Activated CD4-positive, alpha-beta T cell treated with anti-CD3 and anti-CD28 coated beads for 24 hours (primary cell): ENCODE measurements at regions not wholly inside any gene's neighbourhood (a gene's known extent, or its start where the extent isn't known, plus 50 kb on each side); places are given as distances from the start of the nearest gene placed in this dataset.
"Not testable (repeated sequence)": the region's sequence is repeated elsewhere in the genome, so short reads cannot be mapped to it uniquely, and the experiment has no call there.

Source experiments
- DNase-seq, 2 donors: peaks; one replicate each; pipeline ENCODE4 v3.0.0-alpha.2; 2020; ENCODE audit warnings: low read depth in 2 of 2

- DNase-seq, result no peak
These were observed 2030.7 kb upstream of the PCDH20 start for GRCh38 chr13:63446329-63446728.

GRCh38 chr13:63444225-63444624, 2028.6 kb upstream of the PCDH20 start:
- not testable (repeated sequence) for DNase-seq

DNA sequence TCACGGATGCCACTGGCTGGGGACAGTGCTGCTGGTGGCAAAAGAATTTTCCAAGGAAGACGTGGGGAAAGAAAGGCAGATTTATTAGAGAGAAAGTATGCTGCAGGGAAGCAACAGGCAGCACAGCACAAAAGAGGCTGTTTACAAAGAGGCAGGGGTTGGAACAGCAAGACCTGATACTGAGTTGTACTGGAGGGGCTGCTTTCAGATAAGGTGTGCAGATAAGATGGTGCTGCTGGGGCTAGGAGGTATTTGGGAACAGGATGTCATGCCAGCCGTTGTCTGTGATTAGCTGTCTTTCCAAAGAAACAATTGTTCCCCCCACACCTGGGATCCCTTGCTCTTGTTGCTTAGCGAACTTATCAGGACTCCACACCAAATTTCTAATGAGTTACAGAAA, 2023.3 kb upstream of the PCDH20 start:
- no peak for DNase-seq

- DNase-seq, result no peak
These were observed 2020.6 kb upstream of the PCDH20 start for GRCh38 chr13:63436325-63436668.

DNA sequence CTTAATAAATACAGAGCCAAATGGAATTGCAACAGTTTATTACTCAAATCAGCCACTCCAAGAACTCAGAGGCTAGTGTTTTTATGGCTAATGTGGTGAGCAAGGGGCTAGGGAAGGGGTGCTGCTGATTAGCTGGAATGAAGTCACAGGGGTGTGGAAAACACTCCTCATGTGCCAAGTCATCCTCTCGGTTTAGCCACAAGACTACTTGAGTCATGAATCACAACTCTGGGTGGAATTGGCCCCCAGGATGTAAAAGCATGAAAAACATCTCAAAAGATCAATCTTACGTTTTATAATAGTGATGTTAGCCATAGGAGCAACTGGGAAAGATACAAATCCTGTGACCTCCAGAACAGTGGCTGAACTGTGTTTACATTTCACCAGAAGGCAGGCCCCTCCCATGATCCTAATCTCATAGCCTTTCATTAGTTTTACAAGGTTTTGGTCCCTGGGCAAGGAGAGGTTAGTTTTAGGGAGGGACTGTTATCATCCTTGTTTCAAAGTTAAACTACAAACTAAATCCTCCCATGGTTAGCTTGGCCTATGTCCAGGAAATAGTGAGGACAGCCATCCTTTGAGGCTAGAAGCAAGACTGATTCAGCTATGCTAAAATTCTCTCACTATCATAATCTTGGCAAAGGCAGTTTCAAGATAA, 2020.1 kb upstream of the PCDH20 start:
- no peak for DNase-seq

DNA sequence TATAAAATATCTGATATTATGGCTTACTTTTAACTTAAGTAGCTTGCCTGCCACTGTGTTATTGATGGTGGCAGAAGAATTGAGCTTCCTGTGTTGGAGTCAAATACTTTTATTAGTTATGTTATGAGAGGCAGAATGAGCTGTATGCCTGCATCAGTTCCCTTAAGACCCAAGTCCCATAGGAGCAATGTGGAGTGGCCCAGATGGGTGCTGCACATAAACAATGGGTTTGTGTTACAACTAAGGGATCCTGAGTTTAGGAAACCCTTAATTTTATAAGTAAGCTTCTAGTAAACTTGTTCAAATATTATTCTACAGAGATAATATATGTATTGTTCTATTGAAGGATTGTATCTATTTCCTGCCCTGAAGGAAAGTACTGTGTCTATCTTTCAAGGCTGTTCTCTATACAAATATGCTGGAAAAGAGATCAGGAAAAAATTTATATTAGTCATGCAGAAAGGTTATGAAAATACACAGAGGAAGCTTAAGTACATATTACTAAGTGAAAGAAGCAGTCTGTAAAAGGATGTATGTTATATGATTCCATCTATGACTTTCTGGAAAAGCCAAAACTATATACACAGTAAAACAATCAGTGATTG, 2018.0 kb upstream of the PCDH20 start:
- no peak for DNase-seq

- no peak for DNase-seq
These were observed 2011.5 kb upstream of the PCDH20 start for GRCh38 chr13:63427170-63427569.

DNA sequence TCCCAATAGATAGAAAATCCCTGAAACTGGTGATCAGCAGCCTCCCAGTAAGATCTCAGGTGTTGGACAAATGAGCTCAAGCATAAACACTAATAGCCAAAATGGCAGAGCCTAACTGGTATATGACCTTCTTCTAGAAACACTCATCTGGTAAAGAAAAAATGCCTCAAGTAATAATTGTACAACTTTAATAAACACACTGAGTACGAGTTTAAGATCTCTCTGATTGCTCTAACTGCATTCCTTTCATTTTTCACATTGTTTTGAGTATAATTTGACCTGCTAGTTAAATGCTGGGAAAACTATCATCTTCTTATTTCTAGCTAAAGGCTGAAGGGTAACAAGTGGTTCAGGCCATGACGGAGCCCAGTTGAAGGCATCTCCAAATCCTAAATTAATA, 2009.5 kb upstream of the PCDH20 start:
- no peak for DNase-seq

DNA sequence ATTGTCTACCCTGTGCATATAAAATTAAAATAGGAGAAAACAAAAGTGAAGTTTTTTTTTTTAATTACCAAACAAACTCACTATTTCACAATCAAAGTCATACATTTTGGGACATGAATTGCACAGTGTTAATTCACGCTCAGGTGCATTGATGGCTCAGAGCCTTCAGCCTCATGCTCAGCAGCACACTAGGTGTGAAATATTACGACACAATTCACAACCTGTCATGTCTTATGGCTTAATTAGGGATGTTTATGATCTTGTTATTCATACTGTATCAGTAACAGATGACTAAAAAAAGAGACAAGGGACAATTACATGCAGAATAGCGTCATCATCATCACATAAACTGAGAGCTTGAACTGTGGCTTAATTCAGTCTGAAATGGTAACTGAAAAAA, 2005.5 kb upstream of the PCDH20 start:
- DNase-seq, result no peak

- no peak for DNase-seq
These were observed 2005.0 kb upstream of the PCDH20 start for GRCh38 chr13:63420685-63421084.

- DNase-seq, result no peak
These were observed 1998.6 kb upstream of the PCDH20 start for GRCh38 chr13:63414247-63414646.

- no peak for DNase-seq
These were observed 1994.2 kb upstream of the PCDH20 start for GRCh38 chr13:63409791-63410351.

GRCh38 chr13:63408331-63409189, 1992.9 kb upstream of the PCDH20 start:
- DNase-seq, result no peak

- DNase-seq, result no peak
These were observed 1988.1 kb upstream of the PCDH20 start for GRCh38 chr13:63403733-63404132.

DNA sequence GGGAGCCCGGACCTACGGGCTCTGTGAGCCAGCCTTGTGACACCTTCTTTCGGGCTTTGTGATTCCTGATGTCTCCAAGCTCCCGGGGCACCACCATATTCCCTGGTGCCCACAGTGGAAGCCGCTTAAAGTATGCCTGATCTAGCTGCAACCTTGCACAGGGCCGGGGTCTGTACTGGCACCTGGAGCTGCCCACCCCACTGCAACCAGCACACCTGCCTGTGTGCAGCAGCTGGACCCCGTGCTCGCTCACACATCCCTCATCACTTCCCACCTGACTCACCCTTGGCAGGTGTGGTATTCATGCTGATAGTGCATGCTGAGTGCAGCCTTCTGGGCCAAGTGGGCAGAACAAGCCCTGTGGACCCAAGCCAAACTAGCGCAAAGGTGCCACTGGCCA, 1981.1 kb upstream of the PCDH20 start:
- DNase-seq, result no peak

DNA sequence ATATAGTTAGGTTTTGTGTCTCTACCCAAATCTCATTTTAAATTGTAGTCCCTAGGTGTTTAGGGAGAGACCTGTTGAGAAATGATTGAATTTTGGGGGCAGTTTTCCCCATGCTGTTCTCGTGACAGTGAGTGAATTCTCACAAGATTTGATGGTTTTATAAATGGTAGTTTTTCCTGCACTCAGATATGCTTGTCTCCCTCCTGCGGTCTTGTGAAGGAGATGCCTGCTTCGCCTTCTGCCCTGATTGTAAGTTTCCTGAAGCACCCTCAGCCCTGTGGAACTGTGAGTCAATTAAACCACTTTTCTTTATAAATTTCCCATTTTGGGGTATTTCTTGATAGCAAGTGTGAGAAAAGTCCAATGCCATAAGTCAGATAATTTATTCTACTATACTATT, 1977.5 kb upstream of the PCDH20 start:
- no peak for DNase-seq

DNA sequence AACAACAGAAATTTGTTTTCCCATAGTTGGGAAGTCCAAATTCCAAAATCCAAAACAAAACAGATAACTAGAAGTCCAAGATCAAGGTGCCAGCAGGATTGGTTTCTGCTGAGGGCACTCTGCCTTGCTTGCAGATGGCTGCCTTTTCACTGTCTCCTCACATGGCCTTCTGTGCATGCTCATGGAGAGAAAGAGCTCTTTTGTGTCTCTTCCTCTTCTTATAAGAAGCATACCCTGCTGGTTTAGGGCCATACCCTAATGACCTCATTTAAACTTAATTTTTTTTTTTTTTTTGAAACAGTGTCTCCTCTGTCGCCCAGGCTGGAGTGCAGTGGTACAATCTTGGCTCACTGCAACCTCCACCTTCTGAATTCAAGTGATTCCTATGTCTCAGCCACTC, 1974.1 kb upstream of the PCDH20 start:
- no peak for DNase-seq

DNA sequence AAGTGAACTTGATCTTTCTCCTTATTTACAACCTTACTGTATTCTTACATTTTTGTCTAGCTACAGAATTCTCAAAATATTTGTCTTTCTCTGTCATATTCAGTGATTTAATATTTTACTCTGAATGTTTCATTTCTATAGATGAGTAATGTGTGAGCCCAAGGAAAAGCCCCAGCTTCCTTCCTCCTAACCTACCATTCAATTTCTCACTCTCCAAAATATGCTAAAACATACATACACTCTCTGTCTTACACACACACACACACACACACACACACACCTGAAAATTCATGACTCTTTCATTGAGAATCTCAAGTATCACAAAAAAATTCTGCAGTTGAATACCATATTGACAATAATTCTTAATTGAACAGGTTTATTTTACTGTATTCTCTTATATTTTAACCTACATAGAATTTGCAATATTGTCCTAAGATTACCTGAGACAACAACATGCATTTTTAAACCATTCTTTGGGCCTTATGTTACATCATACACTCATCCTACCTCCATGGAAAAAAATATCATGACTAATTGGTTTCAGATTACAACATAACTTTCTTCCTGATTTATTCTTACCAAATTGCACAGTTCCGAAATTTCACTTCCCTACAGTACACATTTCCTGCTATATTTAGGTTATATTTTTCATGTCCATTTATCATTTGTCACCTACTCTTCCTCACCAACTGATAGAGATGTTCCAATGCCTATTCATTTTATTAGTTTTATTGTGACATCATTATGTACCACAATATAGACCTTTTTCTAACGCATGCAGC, 1965.6 kb upstream of the PCDH20 start:
- no peak for DNase-seq

- DNase-seq, result no peak
These were observed 1962.3 kb upstream of the PCDH20 start for GRCh38 chr13:63377986-63378385.

- DNase-seq, result no peak
These were observed 1954.5 kb upstream of the PCDH20 start for GRCh38 chr13:63370101-63370500.

- DNase-seq, result no peak
These were observed 1952.0 kb upstream of the PCDH20 start for GRCh38 chr13:63367522-63368198.
